AG10803 (cell line): ENCODE measurements at regions not wholly inside any gene's neighbourhood (a gene's known extent, or its start where the extent isn't known, plus 50 kb on each side); places are given as distances from the start of the nearest gene placed in this dataset.

Experiments
- DNase-seq: peaks from one replicate; pipeline ENCODE4 v3.0.0; 2010; ENCODE audit warnings: low read depth
- H3K4me3 ChIP-seq: 2 replicates; pipeline ENCODE4 v1.5.1; 2011; ENCODE audit warnings: mild to moderate bottlenecking, low read length, control low read depth
- TF ChIP-seq, protein P1 (sequence below): conservative IDR thresholded peaks from 2 replicates; pipeline ENCODE4 v1.5.1; 2011; ENCODE audit warnings: mild to moderate bottlenecking, low read length, control low read depth, inconsistent platforms

DNA sequence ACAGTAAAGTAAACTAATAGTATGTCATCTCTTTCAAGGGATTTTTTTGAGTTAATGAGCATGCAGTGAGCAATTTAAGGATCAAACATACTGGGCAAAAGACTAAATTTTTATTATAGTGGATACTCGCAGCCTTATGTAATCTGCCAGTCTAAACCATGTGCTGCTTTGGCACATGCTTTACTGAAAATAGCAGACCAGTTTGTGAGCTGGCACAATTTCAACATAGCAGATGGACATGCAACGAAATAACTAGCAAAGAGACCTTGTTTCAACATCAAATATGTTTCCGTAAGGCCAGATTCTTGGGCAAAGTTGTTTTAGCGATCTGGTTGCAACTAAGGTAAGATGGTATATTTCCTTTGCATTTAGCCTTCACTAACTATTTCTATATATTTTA, 807.3 kb downstream of the NR4A2 start:
- DNase-seq: no peak
- no peak overlapping the region for H3K4me3 ChIP-seq
- TF ChIP-seq, protein P1, sequence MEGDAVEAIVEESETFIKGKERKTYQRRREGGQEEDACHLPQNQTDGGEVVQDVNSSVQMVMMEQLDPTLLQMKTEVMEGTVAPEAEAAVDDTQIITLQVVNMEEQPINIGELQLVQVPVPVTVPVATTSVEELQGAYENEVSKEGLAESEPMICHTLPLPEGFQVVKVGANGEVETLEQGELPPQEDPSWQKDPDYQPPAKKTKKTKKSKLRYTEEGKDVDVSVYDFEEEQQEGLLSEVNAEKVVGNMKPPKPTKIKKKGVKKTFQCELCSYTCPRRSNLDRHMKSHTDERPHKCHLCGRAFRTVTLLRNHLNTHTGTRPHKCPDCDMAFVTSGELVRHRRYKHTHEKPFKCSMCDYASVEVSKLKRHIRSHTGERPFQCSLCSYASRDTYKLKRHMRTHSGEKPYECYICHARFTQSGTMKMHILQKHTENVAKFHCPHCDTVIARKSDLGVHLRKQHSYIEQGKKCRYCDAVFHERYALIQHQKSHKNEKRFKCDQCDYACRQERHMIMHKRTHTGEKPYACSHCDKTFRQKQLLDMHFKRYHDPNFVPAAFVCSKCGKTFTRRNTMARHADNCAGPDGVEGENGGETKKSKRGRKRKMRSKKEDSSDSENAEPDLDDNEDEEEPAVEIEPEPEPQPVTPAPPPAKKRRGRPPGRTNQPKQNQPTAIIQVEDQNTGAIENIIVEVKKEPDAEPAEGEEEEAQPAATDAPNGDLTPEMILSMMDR: no peak

DNA sequence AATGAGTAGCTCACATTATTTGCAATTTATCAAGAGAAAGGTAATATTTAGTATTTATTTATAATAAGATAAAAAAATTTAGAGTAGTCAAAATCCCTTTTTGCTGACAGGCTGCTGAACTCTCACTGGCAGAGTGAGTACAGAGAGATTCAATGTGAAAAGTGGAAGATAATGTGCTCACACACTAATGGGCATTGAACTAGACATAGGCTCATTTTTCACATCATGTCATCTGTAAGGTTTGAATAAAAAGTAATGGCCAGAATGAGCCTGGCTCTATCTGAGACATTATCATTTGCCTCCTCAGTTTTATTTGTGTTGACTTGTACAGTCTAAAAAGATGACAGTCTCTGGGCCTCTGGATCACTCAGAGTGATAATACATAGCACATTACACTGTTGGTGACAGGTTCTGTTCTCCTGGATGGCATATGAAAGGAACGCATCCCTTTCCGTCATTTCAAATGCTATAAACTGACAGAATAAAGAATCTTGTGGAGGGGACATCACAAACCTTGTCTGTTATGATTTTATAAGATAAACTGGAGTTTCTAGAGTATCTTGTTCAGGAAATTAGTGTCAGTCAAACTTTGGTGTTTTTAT, 812.9 kb downstream of the NR4A2 start:
- no peak overlapping the region for H3K4me3 ChIP-seq
- DNase-seq: no peak
- TF ChIP-seq, protein P1: no peak

DNA sequence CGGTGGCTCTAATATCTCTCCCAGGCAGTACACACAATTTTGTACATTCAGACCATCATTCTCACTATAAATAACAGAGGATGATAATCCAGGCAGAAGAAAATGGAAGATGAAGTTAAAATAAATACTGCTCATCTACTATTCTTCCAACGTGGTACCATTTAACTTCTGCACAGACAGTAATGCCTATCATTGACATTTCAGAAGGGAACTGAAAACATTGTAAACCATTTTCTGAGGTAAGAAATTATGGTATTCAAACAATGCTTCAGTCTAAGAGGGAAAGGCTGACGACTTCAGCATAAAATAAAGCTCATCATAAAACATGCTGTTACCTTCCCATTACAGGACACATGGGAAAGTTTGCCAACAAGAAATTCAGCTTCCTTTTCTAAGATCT, 814.4 kb downstream of the NR4A2 start:
- TF ChIP-seq, protein P1: no peak
- DNase-seq: no peak
- no peak overlapping the region for H3K4me3 ChIP-seq

DNA sequence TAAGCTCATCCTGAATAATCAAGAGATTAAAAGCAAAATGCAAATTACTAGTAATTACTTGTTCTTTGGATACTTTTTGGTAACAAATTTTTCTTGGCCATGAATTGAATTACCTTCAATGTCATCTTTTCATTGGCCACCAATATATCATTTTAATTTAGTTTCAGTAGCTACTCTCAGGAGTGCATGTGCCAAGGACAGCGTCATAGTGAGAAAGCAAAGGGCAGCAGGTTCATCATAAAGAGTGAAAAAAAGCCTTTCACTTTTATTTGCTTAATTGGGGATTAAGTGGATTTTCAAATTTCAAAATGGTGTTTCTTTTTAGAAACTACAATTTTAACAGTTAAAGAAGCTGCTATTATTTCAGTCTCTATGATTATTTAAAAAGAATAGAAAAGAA, 815.2 kb downstream of the NR4A2 start:
- DNase-seq: no peak
- TF ChIP-seq, protein P1: no peak
- H3K4me3 ChIP-seq: no peak overlapping the region

DNA sequence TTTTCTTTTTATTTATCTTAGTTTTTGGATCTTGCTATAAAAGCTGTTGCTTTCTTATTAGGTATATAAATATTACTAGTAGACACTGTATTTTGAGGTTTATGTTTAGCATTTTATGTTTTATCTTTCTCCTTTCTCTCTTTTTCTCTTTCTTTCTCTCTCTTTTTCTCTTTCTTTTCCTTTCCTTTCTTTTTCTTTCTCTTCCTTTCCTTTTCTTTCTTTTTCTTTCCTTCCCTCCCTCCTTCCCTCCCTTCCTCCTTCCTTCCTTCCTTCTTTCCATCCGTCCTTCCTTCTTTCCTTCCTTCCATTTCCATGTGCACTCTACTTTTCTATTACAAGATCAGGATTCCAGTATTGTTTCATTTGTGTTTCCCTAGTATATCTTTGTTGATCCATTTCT, 814.8 kb downstream of the KCNJ3 start:
- no peak overlapping the region for H3K4me3 ChIP-seq
- DNase-seq: no peak
- TF ChIP-seq, protein P1: no peak

DNA sequence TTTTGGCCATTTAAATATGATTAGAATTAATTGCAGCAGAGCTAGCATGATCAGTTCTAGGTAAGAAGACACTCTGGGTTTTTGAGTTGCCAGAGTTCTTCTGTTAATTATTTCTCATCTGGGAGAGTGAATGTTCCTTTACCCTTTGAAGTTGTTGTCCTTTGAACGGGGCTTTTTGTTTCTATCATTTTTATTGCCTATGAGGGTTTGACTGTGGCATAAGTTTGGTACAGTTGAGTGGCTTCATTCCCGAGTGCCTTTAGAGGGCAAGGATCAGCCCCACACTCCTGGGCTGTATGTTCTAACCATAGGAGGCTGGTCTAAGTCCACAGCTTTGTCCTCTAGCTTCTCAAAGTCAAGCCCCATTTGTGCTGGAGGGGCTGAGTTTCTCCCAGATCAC, 804.3 kb downstream of the KCNJ3 start:
- no peak overlapping the region for H3K4me3 ChIP-seq
- TF ChIP-seq, protein P1: no peak
- DNase-seq: no peak

DNA sequence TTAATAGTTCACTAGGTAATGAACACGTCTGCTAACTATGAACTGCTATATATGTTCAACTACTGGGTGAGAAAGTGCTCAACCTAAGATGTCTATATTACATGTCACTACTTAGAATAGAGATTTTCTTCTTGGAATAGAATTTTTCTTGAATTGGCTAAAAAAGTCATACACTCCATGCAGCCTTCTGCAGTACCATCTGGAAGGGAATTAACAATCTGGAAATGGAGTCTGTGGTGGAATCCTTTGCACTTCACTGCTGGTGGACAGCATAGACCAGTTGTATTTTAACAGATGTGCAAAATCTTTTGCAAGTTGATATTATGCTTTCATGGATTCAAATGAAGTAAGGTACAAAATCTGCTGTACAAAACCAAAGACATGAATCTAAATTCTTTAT, 799.6 kb downstream of the KCNJ3 start:
- no peak for DNase-seq
- TF ChIP-seq, protein P1: no peak
- no peak overlapping the region for H3K4me3 ChIP-seq
